DOHH2 (cell line): ENCODE measurements at regions not wholly inside any gene's neighbourhood (a gene's known extent, or its start where the extent isn't known, plus 50 kb on each side); places are given as distances from the start of the nearest gene placed in this dataset.

Source experiments
- EZH2phosphoT487 ChIP-seq: fragments of 200-600 bp; sonication (generic); IDR thresholded peaks from 2 replicates; pipeline ENCODE4 v1.6.1; 2017; ENCODE audit warnings: borderline replicate concordance, mild to moderate bottlenecking, antibody characterized with exemption, low read length, moderate library complexity, mixed read lengths
- TF ChIP-seq, protein P1 (sequence below): fragments of 200-600 bp; sonication (generic); IDR thresholded peaks from one replicate; pipeline ENCODE4 v1.5.1; 2014; ENCODE audit warnings: antibody characterized with exemption, mild to moderate bottlenecking, low read depth, low read length; ENCODE audit not compliant: poor library complexity, severe bottlenecking

DNA sequence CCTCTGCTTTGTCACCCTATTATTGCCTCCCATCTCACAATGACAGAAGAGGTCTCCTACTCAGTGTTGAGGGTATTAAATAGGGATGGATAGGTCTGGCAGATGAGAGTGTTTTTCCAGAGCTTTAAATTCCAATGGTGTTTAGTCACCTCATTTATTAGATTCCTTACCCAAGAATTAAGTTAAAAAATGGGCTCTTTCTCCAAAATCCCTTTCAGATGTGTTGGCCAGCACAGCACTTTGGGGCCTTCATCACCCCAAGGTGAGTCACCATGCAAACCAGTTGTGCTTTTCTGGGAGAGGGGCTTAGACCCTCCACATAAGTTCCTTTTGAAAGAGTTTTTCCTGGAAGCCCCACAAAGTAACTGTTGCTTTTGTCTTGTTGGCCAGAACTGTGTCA is 78.4 kb downstream of the CYP26A1 start:
- TF ChIP-seq, protein P1, sequence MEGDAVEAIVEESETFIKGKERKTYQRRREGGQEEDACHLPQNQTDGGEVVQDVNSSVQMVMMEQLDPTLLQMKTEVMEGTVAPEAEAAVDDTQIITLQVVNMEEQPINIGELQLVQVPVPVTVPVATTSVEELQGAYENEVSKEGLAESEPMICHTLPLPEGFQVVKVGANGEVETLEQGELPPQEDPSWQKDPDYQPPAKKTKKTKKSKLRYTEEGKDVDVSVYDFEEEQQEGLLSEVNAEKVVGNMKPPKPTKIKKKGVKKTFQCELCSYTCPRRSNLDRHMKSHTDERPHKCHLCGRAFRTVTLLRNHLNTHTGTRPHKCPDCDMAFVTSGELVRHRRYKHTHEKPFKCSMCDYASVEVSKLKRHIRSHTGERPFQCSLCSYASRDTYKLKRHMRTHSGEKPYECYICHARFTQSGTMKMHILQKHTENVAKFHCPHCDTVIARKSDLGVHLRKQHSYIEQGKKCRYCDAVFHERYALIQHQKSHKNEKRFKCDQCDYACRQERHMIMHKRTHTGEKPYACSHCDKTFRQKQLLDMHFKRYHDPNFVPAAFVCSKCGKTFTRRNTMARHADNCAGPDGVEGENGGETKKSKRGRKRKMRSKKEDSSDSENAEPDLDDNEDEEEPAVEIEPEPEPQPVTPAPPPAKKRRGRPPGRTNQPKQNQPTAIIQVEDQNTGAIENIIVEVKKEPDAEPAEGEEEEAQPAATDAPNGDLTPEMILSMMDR = no peak
- no peak for TF ChIP-seq EZH2phosphoT487
